ENCODE measurements at regions not wholly inside any gene's neighbourhood (a gene's known extent, or its start where the extent isn't known, plus 50 kb on each side); places are given as distances from the start of the nearest gene placed in this dataset.

- H3K9me3 ChIP-seq (ENCODE audit: control insufficient read depth in 3 of 3, low read length in 3 of 3), result no peaks in the 10 kb centered on the region
- H3K4me3 ChIP-seq (ENCODE audit: low read length in 3 of 3), result no peak overlapping the region
- no peak overlapping the region for H3K9ac ChIP-seq (ENCODE audit: low read depth in 1 of 3, low read length in 3 of 3)
- H3K36me3 ChIP-seq (ENCODE audit: control insufficient read depth in 3 of 3, insufficient read depth in 3 of 3, low read length in 3 of 3), result no peaks in the 10 kb centered on the region
- no peaks in the 10 kb centered on the region for H3K4me1 ChIP-seq (ENCODE audit: control insufficient read depth in 3 of 3, insufficient read depth in 3 of 3, low read length in 3 of 3)
- no peak overlapping the region for H3K27ac ChIP-seq (ENCODE audit: low read depth, low read length)
- peaks cover 0 to 9% (median 0%) of the 10 kb centered on the region in 3 donors for H3K27me3 ChIP-seq (ENCODE audit: control insufficient read depth in 3 of 3, insufficient read depth in 3 of 3, low read length in 3 of 3)
Measured at GRCh38 chr10:131785121-131785460, 115.7 kb upstream of the PPP2R2D start.

- Histone ChIP-seq H3K9me3 (ENCODE audit: control insufficient read depth in 3 of 3, low read length in 3 of 3) (no peaks in the 10 kb centered on the region), H3K27ac (ENCODE audit: low read depth, low read length) (no peak overlapping the region), H3K4me1 (ENCODE audit: control insufficient read depth in 3 of 3, insufficient read depth in 3 of 3, low read length in 3 of 3) (no peaks in the 10 kb centered on the region), H3K9ac (ENCODE audit: low read depth in 1 of 3, low read length in 3 of 3) (no peak overlapping the region), H3K36me3 (ENCODE audit: control insufficient read depth in 3 of 3, insufficient read depth in 3 of 3, low read length in 3 of 3) (no peaks in the 10 kb centered on the region), H3K27me3 (ENCODE audit: control insufficient read depth in 3 of 3, insufficient read depth in 3 of 3, low read length in 3 of 3) (peaks cover 0 to 13% (median 0%) of the 10 kb centered on the region in 3 donors), H3K4me3 (ENCODE audit: low read length in 3 of 3) (no peak overlapping the region)
Measured at GRCh38 chr10:131786756-131787605, 113.8 kb upstream of the PPP2R2D start.

- no peaks in the 10 kb centered on the region for H3K4me1 ChIP-seq (ENCODE audit: control insufficient read depth in 3 of 3, insufficient read depth in 3 of 3, low read length in 3 of 3)
- H3K27me3 ChIP-seq (ENCODE audit: control insufficient read depth in 3 of 3, insufficient read depth in 3 of 3, low read length in 3 of 3), result peaks cover 0 to 23% (median 5%) of the 10 kb centered on the region in 3 donors
- H3K36me3 ChIP-seq (ENCODE audit: control insufficient read depth in 3 of 3, insufficient read depth in 3 of 3, low read length in 3 of 3), result no peaks in the 10 kb centered on the region
- no peak overlapping the region for H3K4me3 ChIP-seq (ENCODE audit: low read length in 3 of 3)
- no peak overlapping the region for H3K27ac ChIP-seq (ENCODE audit: low read depth, low read length)
- H3K9ac ChIP-seq (ENCODE audit: low read depth in 1 of 3, low read length in 3 of 3), result no peak overlapping the region
- no peaks in the 10 kb centered on the region for H3K9me3 ChIP-seq (ENCODE audit: control insufficient read depth in 3 of 3, low read length in 3 of 3)
Measured at GRCh38 chr10:131787961-131788360, 112.8 kb upstream of the PPP2R2D start.

- Histone ChIP-seq H3K4me3 (ENCODE audit: low read length in 3 of 3) (no peak overlapping the region), H3K36me3 (ENCODE audit: control insufficient read depth in 3 of 3, insufficient read depth in 3 of 3, low read length in 3 of 3) (no peaks in the 10 kb centered on the region), H3K9me3 (ENCODE audit: control insufficient read depth in 3 of 3, low read length in 3 of 3) (no peaks in the 10 kb centered on the region), H3K27ac (ENCODE audit: low read depth, low read length) (no peak overlapping the region), H3K27me3 (ENCODE audit: control insufficient read depth in 3 of 3, insufficient read depth in 3 of 3, low read length in 3 of 3) (peaks cover 0 to 23% (median 5%) of the 10 kb centered on the region in 3 donors), H3K4me1 (ENCODE audit: control insufficient read depth in 3 of 3, insufficient read depth in 3 of 3, low read length in 3 of 3) (no peaks in the 10 kb centered on the region), H3K9ac (ENCODE audit: low read depth in 1 of 3, low read length in 3 of 3) (no peak overlapping the region)
Measured at GRCh38 chr10:131788386-131788785, 112.4 kb upstream of the PPP2R2D start.

- no peaks in the 10 kb centered on the region for H3K9me3 ChIP-seq (ENCODE audit: control insufficient read depth in 3 of 3, low read length in 3 of 3)
- no peaks in the 10 kb centered on the region for H3K4me1 ChIP-seq (ENCODE audit: control insufficient read depth in 3 of 3, insufficient read depth in 3 of 3, low read length in 3 of 3)
- peaks cover 5 to 21% (median 7%) of the 10 kb centered on the region in 3 donors for H3K27me3 ChIP-seq (ENCODE audit: control insufficient read depth in 3 of 3, insufficient read depth in 3 of 3, low read length in 3 of 3)
- H3K27ac ChIP-seq (ENCODE audit: low read depth, low read length), result no peak overlapping the region
- no peak overlapping the region for H3K4me3 ChIP-seq (ENCODE audit: low read length in 3 of 3)
- H3K36me3 ChIP-seq (ENCODE audit: control insufficient read depth in 3 of 3, insufficient read depth in 3 of 3, low read length in 3 of 3), result no peaks in the 10 kb centered on the region
- H3K9ac ChIP-seq (ENCODE audit: low read depth in 1 of 3, low read length in 3 of 3), result no peak overlapping the region
Measured at GRCh38 chr10:131789516-131789915, 111.3 kb upstream of the PPP2R2D start.

- Histone ChIP-seq H3K9me3 (ENCODE audit: control insufficient read depth in 3 of 3, low read length in 3 of 3) (no peaks in the 10 kb centered on the region), H3K36me3 (ENCODE audit: control insufficient read depth in 3 of 3, insufficient read depth in 3 of 3, low read length in 3 of 3) (no peaks in the 10 kb centered on the region), H3K27ac (ENCODE audit: low read depth, low read length) (no peak overlapping the region), H3K27me3 (ENCODE audit: control insufficient read depth in 3 of 3, insufficient read depth in 3 of 3, low read length in 3 of 3) (peaks cover 5 to 23% (median 7%) of the 10 kb centered on the region in 3 donors), H3K4me3 (ENCODE audit: low read length in 3 of 3) (no peak overlapping the region), H3K9ac (ENCODE audit: low read depth in 1 of 3, low read length in 3 of 3) (no peak overlapping the region), H3K4me1 (ENCODE audit: control insufficient read depth in 3 of 3, insufficient read depth in 3 of 3, low read length in 3 of 3) (no peaks in the 10 kb centered on the region)
Measured at GRCh38 chr10:131790021-131790420, 110.8 kb upstream of the PPP2R2D start.

- Histone ChIP-seq H3K9me3 (ENCODE audit: control insufficient read depth in 3 of 3, low read length in 3 of 3) (peaks cover 0 to 6% (median 3%) of the 10 kb centered on the region in 3 donors), H3K36me3 (ENCODE audit: control insufficient read depth in 3 of 3, insufficient read depth in 3 of 3, low read length in 3 of 3) (no peaks in the 10 kb centered on the region), H3K4me3 (ENCODE audit: low read length in 3 of 3) (no peak overlapping the region), H3K27ac (ENCODE audit: low read depth, low read length) (no peak overlapping the region), H3K27me3 (ENCODE audit: control insufficient read depth in 3 of 3, insufficient read depth in 3 of 3, low read length in 3 of 3) (peaks cover 5 to 23% (median 7%) of the 10 kb centered on the region in 3 donors), H3K9ac (ENCODE audit: low read depth in 1 of 3, low read length in 3 of 3) (no peak overlapping the region), H3K4me1 (ENCODE audit: control insufficient read depth in 3 of 3, insufficient read depth in 3 of 3, low read length in 3 of 3) (no peaks in the 10 kb centered on the region)
Measured at GRCh38 chr10:131792011-131792651, 108.7 kb upstream of the PPP2R2D start.

GRCh38 chr10:131792809-131793208, 108.0 kb upstream of the PPP2R2D start:
- Histone ChIP-seq H3K27ac (ENCODE audit: low read depth, low read length) (no peak overlapping the region), H3K4me1 (ENCODE audit: control insufficient read depth in 3 of 3, insufficient read depth in 3 of 3, low read length in 3 of 3) (no peaks in the 10 kb centered on the region), H3K9ac (ENCODE audit: low read depth in 1 of 3, low read length in 3 of 3) (no peak overlapping the region), H3K9me3 (ENCODE audit: control insufficient read depth in 3 of 3, low read length in 3 of 3) (peaks cover 3 to 10% (median 5%) of the 10 kb centered on the region in 3 donors), H3K4me3 (ENCODE audit: low read length in 3 of 3) (no peak overlapping the region), H3K36me3 (ENCODE audit: control insufficient read depth in 3 of 3, insufficient read depth in 3 of 3, low read length in 3 of 3) (no peaks in the 10 kb centered on the region), H3K27me3 (ENCODE audit: control insufficient read depth in 3 of 3, insufficient read depth in 3 of 3, low read length in 3 of 3) (peaks cover 5 to 23% (median 7%) of the 10 kb centered on the region in 3 donors)

GRCh38 chr10:131795761-131796160, 105.0 kb upstream of the PPP2R2D start:
- Histone ChIP-seq H3K9me3 (ENCODE audit: control insufficient read depth in 3 of 3, low read length in 3 of 3) (peaks cover 3 to 21% (median 9%) of the 10 kb centered on the region in 3 donors), H3K36me3 (ENCODE audit: control insufficient read depth in 3 of 3, insufficient read depth in 3 of 3, low read length in 3 of 3) (no peaks in the 10 kb centered on the region), H3K27ac (ENCODE audit: low read depth, low read length) (no peak overlapping the region), H3K27me3 (ENCODE audit: control insufficient read depth in 3 of 3, insufficient read depth in 3 of 3, low read length in 3 of 3) (peaks cover 5 to 14% (median 7%) of the 10 kb centered on the region in 3 donors), H3K9ac (ENCODE audit: low read depth in 1 of 3, low read length in 3 of 3) (no peak overlapping the region), H3K4me1 (ENCODE audit: control insufficient read depth in 3 of 3, insufficient read depth in 3 of 3, low read length in 3 of 3) (no peaks in the 10 kb centered on the region), H3K4me3 (ENCODE audit: low read length in 3 of 3) (no peak overlapping the region)

- Histone ChIP-seq H3K4me1 (ENCODE audit: control insufficient read depth in 3 of 3, insufficient read depth in 3 of 3, low read length in 3 of 3) (no peaks in the 10 kb centered on the region), H3K27ac (ENCODE audit: low read depth, low read length) (no peak overlapping the region), H3K36me3 (ENCODE audit: control insufficient read depth in 3 of 3, insufficient read depth in 3 of 3, low read length in 3 of 3) (no peaks in the 10 kb centered on the region), H3K4me3 (ENCODE audit: low read length in 3 of 3) (no peak overlapping the region), H3K9me3 (ENCODE audit: control insufficient read depth in 3 of 3, low read length in 3 of 3) (peaks cover 3 to 21% (median 9%) of the 10 kb centered on the region in 3 donors), H3K27me3 (ENCODE audit: control insufficient read depth in 3 of 3, insufficient read depth in 3 of 3, low read length in 3 of 3) (peaks cover 4 to 9% (median 5%) of the 10 kb centered on the region in 3 donors), H3K9ac (ENCODE audit: low read depth in 1 of 3, low read length in 3 of 3) (no peak overlapping the region)
Measured at GRCh38 chr10:131797626-131798025, 103.2 kb upstream of the PPP2R2D start.
